Effector CD8-positive, alpha-beta T cell (primary cell): ENCODE measurements at regions not wholly inside any gene's neighbourhood (a gene's known extent, or its start where the extent isn't known, plus 50 kb on each side); places are given as distances from the start of the nearest gene placed in this dataset.

Experiments used
- DNase-seq: peaks from one replicate; lab custom pipeline; 2025; lab: John Stamatoyannopoulos, UW

- no peak for DNase-seq
Observed at GRCh38 chr11:116162086-116162885, 610.5 kb downstream of the BUD13 start.

DNA sequence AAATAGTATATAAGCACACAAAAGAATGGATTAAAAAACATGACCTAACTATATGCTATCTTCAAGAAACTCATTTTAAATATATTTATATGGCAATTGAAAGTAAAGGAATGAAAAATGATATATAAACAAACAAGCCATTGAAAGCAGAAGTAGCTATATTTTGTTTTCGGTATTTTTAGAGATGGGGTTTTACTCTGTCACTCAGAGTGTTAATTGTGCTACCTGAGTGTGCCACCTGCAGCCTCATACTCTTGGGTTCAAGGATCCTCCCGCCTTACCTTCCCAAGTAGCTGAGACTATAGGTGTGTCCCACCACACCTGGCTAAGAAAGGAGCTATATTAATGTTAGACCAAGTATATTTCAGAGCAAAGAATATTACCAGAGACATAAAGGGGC lies 624.1 kb downstream of the BUD13 start:
- DNase-seq = no peak

- DNase-seq = no peak
Observed at GRCh38 chr11:116148056-116148455, 624.7 kb downstream of the BUD13 start.

DNA sequence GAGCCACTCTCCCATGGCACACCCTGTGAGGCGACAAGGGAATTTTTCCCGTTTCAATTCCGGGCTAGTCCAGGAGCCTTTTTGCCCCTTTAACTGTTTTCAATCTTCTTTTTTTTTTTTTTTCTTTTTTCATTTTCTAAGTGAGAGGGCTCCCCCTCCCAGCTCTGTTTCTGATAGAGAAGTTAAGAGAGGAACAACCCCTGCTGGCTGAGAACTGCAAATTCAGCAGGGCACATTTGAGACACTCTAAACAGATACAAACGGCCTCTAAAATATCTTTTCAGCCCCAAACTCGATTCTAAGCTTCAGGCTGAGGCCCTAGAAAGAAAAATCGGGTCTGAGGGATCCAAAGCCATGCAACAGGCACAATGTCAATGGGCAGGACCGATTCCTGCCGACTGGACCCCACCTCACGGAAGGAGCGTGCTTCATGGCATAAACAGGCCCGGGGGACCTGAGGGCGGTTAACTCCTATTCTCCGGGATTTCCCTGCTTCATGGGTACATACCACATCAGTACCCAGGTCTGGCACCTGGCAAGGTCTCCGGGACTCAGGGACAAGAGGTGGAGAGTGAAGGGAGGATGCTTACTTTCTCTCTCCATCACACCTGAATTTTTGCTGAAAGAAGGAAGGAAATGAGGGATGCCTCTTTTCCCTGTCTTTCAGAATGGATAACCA lies 627.5 kb downstream of the BUD13 start:
- no peak for DNase-seq

DNA sequence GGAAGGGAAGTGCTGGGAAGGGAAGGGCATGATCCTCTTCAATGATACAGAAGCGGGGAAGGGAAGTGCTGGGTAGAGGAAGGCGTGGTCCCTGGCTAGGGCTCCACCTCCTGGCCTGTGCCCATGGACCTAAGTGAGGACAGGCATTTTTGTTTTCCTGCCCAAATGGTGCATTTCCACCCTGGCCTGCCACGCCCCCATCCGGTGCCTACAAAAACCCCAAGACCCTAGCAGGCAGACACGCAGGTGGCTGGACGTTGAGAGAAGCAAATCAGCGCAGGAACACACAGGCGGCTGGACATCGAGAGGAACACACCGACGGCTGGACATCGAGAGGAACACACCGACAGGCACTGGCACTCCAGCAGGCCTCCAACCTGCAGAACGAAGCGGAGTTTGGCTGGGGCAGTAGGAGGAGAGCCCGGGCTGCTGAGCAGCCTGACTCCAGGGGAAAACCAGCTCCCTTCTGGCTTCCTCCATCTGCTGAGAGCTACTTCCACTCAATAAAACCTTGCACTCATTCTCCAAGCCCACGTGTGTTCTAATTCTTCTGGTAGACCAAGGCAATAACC lies 628.3 kb downstream of the BUD13 start:
- DNase-seq = no peak

DNA sequence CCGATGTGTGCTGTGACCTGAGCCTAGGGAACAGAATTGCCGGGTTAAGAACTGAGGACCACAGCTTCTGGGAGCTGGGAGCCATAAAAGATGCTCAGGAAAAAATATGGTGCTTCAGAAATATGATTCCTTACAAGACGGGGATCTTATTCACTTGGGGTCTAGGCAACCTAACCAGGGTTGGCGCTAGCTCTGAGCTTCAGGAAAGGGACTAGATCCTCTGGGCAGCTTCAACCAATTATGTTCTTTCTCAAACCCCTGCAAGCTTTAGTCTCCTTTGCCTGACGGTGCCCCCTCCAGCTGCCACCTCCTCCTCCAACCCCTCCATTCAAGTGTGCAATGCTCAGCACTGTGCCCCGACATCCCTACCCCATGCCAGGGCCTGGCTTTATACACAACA lies 634.1 kb upstream of the CADM1 start:
- DNase-seq = no peak

DNA sequence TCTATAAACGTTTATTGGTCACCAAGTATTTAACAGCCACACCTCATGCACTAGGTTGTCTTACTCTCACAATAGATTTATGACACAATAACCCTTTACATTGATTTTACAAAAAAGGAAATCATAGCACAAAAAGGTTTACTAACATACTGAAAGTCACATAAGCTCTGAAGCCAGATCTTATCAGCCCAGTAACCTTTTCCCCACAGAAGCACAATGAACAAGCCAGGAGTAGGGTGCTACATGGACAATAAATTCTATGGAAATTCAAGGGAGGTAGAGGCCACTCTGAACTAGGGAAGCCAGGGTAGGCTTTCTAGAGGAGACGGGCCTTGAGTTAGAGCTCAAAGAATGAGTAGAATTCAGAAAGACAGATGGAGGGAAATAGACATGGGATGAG lies 633.5 kb upstream of the CADM1 start:
- DNase-seq = no peak

- no peak for DNase-seq
Observed at GRCh38 chr11:116136987-116137674, 632.9 kb upstream of the CADM1 start.

DNA sequence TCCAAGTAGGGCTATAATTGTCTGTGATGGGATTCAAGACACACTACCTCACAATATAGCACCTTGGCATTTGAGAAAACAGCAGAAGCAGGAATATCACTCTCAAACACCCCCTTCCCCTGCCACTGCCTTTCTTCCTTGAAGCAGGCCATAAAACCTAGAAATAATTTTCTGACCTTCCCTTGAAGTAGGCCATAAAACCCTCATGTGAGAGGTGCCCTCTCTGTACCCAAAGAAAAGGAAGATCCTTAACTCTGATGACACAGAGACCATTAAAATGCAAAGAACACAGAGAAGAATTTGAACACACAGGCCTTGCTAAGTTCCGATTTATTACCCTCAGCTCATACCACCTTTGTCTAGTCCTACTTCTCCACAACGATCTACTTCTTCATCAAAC lies 631.7 kb upstream of the CADM1 start:
- DNase-seq = no peak

GRCh38 chr11:116134450-116134849 lies 630.2 kb upstream of the CADM1 start:
- no peak for DNase-seq

DNA sequence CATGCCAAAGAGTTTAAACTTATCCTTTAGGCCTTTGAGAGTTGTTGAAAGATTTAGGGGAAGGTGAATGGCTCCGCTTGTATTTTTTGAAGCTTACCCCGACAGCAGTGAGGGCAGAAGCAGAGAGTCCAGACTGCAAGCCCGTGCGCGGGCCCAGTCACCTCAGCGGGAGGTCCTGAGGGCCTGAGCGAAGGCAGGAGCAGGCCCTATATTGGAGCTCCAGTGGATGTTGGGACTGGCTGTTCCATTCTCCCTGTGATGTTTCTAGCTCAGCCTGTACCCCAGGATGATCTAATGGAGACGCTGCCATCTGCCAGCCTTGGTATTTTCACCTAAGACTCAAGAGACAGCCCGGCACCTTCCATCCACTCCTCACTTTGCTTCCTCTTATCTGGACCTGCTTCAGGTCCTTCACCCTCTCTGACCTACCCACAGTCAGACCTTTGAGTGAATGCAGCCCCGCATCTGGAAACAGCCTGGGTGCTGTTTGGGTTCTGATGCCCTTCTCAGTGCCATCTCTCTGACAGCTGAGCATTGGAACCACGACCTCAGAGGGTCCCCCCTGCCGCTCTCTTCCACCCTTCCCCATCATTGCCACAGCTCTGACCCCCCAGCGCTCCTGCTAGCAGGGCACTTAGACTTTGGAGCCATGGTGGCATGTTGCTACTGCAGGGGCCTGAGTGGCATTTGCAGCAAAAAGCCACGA lies 628.2 kb upstream of the CADM1 start:
- no peak for DNase-seq

- DNase-seq = no peak
Observed at GRCh38 chr11:116130122-116130521, 625.9 kb upstream of the CADM1 start.

DNA sequence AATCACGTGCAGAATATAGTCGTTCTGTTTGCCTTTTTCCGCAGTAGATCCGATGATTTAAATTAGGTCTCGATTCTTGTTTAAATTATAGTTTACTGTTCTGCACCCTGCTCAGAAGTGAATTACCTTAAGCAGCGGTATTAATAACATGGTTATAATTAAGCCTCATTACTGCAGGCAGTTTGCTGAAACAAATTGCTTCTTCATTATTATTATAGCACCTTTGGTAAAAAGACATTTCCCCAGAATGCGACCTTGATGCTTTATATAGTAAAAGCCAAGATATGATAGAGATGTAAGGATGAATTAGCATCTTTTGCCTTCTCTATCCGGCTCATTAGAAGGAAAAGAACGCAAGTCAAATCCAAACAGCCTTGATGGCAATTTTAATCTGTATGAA lies 625.2 kb upstream of the CADM1 start:
- no peak for DNase-seq

- no peak for DNase-seq
Observed at GRCh38 chr11:116126562-116126961, 622.3 kb upstream of the CADM1 start.

DNA sequence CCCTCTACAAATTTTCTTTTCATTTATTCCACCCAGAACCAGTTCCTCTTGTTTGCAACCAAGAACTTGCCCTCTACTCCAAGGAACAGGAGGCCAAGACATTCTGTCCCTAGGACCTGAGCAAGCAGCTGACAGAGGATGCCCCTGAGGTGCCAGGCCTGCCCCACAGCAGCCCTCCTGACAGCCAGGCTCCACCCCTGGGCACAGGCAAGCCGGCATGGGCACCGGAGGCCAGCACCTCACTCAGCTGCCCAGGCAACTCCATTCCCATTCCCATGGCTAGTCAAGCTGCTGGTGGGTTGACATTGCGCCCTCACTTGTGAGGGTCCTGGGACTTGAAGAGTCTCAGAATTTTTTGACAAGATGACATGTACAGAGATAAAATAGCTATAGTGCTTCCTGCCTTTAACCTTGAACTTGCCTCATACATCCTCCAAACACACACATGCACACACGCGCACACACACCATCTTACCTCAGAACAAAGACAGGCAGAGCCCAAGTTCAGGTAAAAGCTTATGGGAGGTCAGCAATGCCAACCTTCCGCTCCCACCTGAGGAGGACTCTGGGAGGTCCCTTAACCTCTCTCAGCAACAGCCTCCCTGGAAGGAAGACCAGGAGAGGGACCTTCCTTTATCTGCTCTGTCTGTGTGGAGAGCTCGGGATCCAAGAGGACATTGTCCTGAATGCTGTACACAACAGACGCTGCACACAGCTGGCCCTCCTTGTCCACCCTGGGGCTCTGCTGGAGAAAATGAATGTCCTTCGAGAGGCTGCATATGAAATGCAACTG lies 620.9 kb upstream of the CADM1 start:
- no peak for DNase-seq

GRCh38 chr11:116123739-116124138 lies 619.5 kb upstream of the CADM1 start:
- no peak for DNase-seq

DNA sequence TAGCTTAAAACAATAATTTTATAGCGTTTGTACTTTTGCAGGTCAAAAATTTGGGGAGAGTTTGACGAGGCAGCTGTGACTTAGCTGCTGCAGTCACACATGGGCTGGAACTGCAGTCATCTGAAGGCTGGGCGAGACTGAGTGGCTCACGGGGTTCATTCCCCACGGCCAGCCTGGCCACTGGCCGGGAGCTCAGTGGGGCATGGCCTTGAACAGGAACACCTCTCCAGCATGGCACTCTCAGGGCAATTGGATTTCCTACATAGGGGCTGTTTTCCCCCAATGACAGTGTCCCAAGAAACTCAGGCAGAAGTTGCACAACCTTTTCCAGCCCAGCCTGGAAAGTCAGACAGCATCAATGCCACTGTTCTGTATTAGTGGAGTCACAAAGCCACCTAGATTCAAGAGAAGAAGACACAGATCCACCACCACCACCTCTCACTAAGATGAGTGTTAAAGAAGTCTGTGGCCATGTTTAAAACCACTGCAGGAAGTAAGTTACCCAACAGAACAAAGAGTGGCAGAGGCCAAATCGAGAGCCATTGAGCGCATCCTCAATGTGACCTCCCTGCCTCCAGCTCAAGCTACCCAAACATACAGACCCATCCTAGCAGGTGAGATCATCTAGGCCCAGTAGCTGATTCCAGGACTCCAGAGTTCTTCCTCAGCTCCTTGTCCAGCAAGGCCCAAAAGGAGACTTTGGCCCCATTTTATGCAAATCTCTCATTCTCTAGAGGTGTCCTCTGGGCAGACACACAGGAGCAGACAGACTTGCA lies 618.7 kb upstream of the CADM1 start:
- DNase-seq = no peak

DNA sequence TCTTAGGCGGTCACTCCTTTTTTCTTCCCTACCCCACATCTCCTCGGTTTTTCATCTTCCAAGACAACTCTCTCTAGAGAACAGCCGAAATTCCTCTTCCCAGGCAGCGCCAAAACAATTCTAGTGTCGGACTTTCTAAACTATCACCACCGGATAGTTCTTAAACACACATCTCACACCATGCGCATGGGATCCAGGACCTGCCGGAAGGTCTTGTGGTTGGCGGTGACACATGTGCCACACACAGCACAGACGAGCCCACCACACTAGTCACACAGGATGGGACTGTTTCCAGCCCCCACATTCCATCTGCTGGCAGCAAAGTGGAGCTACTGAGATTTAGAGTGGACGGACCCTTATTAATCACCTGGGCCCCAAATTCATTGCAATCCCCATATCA lies 614.9 kb upstream of the CADM1 start:
- no peak for DNase-seq

- no peak for DNase-seq
Observed at GRCh38 chr11:116118138-116118470, 613.9 kb upstream of the CADM1 start.

GRCh38 chr11:116117331-116118137 lies 613.3 kb upstream of the CADM1 start:
- DNase-seq = no peak
